HG03342 (cell line): ENCODE measurements at regions not wholly inside any gene's neighbourhood (a gene's known extent, or its start where the extent isn't known, plus 50 kb on each side); places are given as distances from the start of the nearest gene placed in this dataset.
"Not testable (repeated sequence)": the region's sequence is repeated elsewhere in the genome, so short reads cannot be mapped to it uniquely, and the experiment has no call there.

Experiments used
- ATAC-seq: cut with Tn5 transposase; IDR thresholded peaks from one replicate; pipeline ENCODE4 v1.9.1; 2021; ENCODE audit warnings: mild to moderate bottlenecking, moderate library complexity; ENCODE audit not compliant: unreplicated experiment

- not testable (repeated sequence) for ATAC-seq
Observed at GRCh38 chr2:89129440-89129839, 438.0 kb downstream of the RPIA start.

- ATAC-seq, result not testable (repeated sequence)
Observed at GRCh38 chr2:89130665-89131308, 439.3 kb downstream of the RPIA start.

GRCh38 chr2:89142959-89143358, 451.5 kb downstream of the RPIA start:
- ATAC-seq, result not testable (repeated sequence)

GRCh38 chr2:89145342-89145741, 453.9 kb downstream of the RPIA start:
- not testable (repeated sequence) for ATAC-seq

- not testable (repeated sequence) for ATAC-seq
Observed at GRCh38 chr2:89148256-89148655, 456.8 kb downstream of the RPIA start.

GRCh38 chr2:89151699-89152098, 460.2 kb downstream of the RPIA start:
- ATAC-seq, result not testable (repeated sequence)

GRCh38 chr2:89152501-89152900, 461.0 kb downstream of the RPIA start:
- not testable (repeated sequence) for ATAC-seq

- ATAC-seq, result not testable (repeated sequence)
Observed at GRCh38 chr2:89153210-89153609, 461.7 kb downstream of the RPIA start.

- not testable (repeated sequence) for ATAC-seq
Observed at GRCh38 chr2:89154247-89154682, 462.8 kb downstream of the RPIA start.

- ATAC-seq, result peak; percentile 66
Observed at GRCh38 chr2:89160306-89160705, 468.8 kb downstream of the RPIA start.

GRCh38 chr2:89161626-89162025, 470.2 kb downstream of the RPIA start:
- ATAC-seq, result not testable (repeated sequence)

GRCh38 chr2:89170506-89171173, 479.2 kb downstream of the RPIA start:
- ATAC-seq, result not testable (repeated sequence)

- ATAC-seq, result not testable (repeated sequence)
Observed at GRCh38 chr2:89171174-89171519, 479.7 kb downstream of the RPIA start.

GRCh38 chr2:89177004-89177403, 485.5 kb downstream of the RPIA start:
- ATAC-seq, result not testable (repeated sequence)

- not testable (repeated sequence) for ATAC-seq
Observed at GRCh38 chr2:89182221-89182620, 490.7 kb downstream of the RPIA start.

- not testable (repeated sequence) for ATAC-seq
Observed at GRCh38 chr2:89184746-89185145, 493.3 kb downstream of the RPIA start.

GRCh38 chr2:89195636-89196251, 504.3 kb downstream of the RPIA start:
- not testable (repeated sequence) for ATAC-seq

- not testable (repeated sequence) for ATAC-seq
Observed at GRCh38 chr2:89196719-89197118, 505.2 kb downstream of the RPIA start.

- ATAC-seq, result not testable (repeated sequence)
Observed at GRCh38 chr2:89198026-89198425, 506.6 kb downstream of the RPIA start.

GRCh38 chr2:89199453-89200246, 508.2 kb downstream of the RPIA start:
- not testable (repeated sequence) for ATAC-seq

- ATAC-seq, result not testable (repeated sequence)
Observed at GRCh38 chr2:89200247-89200527, 508.7 kb downstream of the RPIA start.
